SK-N-SH treated with all-trans-retinoic acid at 6 μM for 48 hours (cell line): ENCODE measurements at regions not wholly inside any gene's neighbourhood (a gene's known extent, or its start where the extent isn't known, plus 50 kb on each side); places are given as distances from the start of the nearest gene placed in this dataset.

Experiments used
- ATAC-seq: fragments of 200-7000 bp; cut with Tn5 transposase; 3 replicates; pipeline ENCODE4 v1.9.1; 2020; ENCODE audit warnings: mild to moderate bottlenecking, moderate library complexity
- ARNTL ChIP-seq: fragments of 450-650 bp; formaldehyde crosslinking; IDR thresholded peaks from 2 replicates; pipeline ENCODE4 v1.5.0; 2020; ENCODE audit warnings: low read depth, mild to moderate bottlenecking, moderate library complexity, borderline replicate concordance
- BACH2 ChIP-seq: fragments of 250-450 bp; sonication (Bioruptor Pico); IDR thresholded peaks from 2 replicates; pipeline ENCODE4 v1.9.0; 2021; ENCODE audit warnings: mild to moderate bottlenecking, borderline replicate concordance
- CREB5 ChIP-seq: fragments of 250-450 bp; sonication (Bioruptor Pico); IDR thresholded peaks from 2 replicates; pipeline ENCODE4 v1.5.1; 2020; ENCODE audit warnings: low read depth, mild to moderate bottlenecking, moderate library complexity
- CSDC2 ChIP-seq: fragments of 250-450 bp; sonication (Bioruptor Pico); IDR thresholded peaks from 2 replicates; pipeline ENCODE4 v1.5.0; 2020; ENCODE audit warnings: mild to moderate bottlenecking, moderate library complexity
- ESRRG ChIP-seq: fragments of 250-450 bp; sonication (Bioruptor Pico); IDR thresholded peaks from 2 replicates; pipeline ENCODE4 v1.6.1; 2021; ENCODE audit warnings: mild to moderate bottlenecking
- ISL1 ChIP-seq: fragments of 250-450 bp; sonication (Bioruptor Pico); IDR thresholded peaks from 2 replicates; pipeline ENCODE4 v2.1.2; 2022; ENCODE audit warnings: mild to moderate bottlenecking, moderate library complexity
- OSR1 ChIP-seq: fragments of 250-450 bp; sonication (Bioruptor Pico); IDR thresholded peaks from 2 replicates; pipeline ENCODE4 v1.8.0; 2022; ENCODE audit warnings: moderate library complexity, mild to moderate bottlenecking, inconsistent platforms
- PATZ1 ChIP-seq: fragments of 250-450 bp; sonication (Bioruptor Pico); IDR thresholded peaks from 2 replicates; pipeline ENCODE4 v1.8.0; 2020; ENCODE audit warnings: mild to moderate bottlenecking, moderate library complexity, borderline replicate concordance
- POU6F1 ChIP-seq: fragments of 250-450 bp; sonication (Bioruptor Pico); IDR thresholded peaks from 2 replicates; pipeline ENCODE4 v1.8.0; 2021; ENCODE audit warnings: low read depth, mild to moderate bottlenecking, moderate library complexity, borderline replicate concordance
- PPARA ChIP-seq: fragments of 250-450 bp; sonication (Bioruptor Pico); IDR thresholded peaks from 2 replicates; pipeline ENCODE4 v1.5.0; 2020; ENCODE audit warnings: mild to moderate bottlenecking, borderline replicate concordance
- RARB ChIP-seq: fragments of 250-450 bp; sonication (Bioruptor Pico); IDR thresholded peaks from 2 replicates; pipeline ENCODE4 v1.8.0; 2021; ENCODE audit warnings: mild to moderate bottlenecking, moderate library complexity
- SNAI2 ChIP-seq: fragments of 250-450 bp; sonication (Bioruptor Pico); IDR thresholded peaks from 2 replicates; pipeline ENCODE4 v1.5.0; 2020; ENCODE audit warnings: mild to moderate bottlenecking, moderate library complexity
- TCF4 ChIP-seq: fragments of 250-450 bp; sonication (Bioruptor Pico); IDR thresholded peaks from 2 replicates; pipeline ENCODE4 v1.8.0; 2021; ENCODE audit warnings: mild to moderate bottlenecking, moderate library complexity, borderline replicate concordance
- TOX ChIP-seq: fragments of 250-450 bp; sonication (Bioruptor Pico); IDR thresholded peaks from 2 replicates; pipeline ENCODE4 v1.8.0; 2021; ENCODE audit warnings: mild to moderate bottlenecking, moderate library complexity, borderline replicate concordance
- TSHZ2 ChIP-seq: fragments of 250-450 bp; sonication (Bioruptor Pico); IDR thresholded peaks from 2 replicates; pipeline ENCODE4 v1.5.0; 2020; ENCODE audit warnings: mild to moderate bottlenecking, moderate library complexity
- ZC3H10 ChIP-seq: fragments of 250-450 bp; sonication (Bioruptor Pico); IDR thresholded peaks from 2 replicates; pipeline ENCODE4 v1.5.1; 2021; ENCODE audit warnings: mild to moderate bottlenecking, moderate library complexity
- ZFP3 ChIP-seq: fragments of 250-450 bp; sonication (Bioruptor Pico); IDR thresholded peaks from 2 replicates; pipeline ENCODE4 v1.5.0; 2020; ENCODE audit warnings: mild to moderate bottlenecking, moderate library complexity
- ZNF565 ChIP-seq: fragments of 450-650 bp; formaldehyde crosslinking; conservative IDR thresholded peaks from 2 replicates; pipeline ENCODE4 v1.5.0; 2020; ENCODE audit warnings: low read depth, mild to moderate bottlenecking, moderate library complexity
- ZNF70 ChIP-seq: fragments of 450-650 bp; formaldehyde crosslinking; IDR thresholded peaks from 2 replicates; pipeline ENCODE4 v1.5.0; 2020; ENCODE audit warnings: mild to moderate bottlenecking, moderate library complexity
- ZNF8 ChIP-seq: fragments of 450-650 bp; formaldehyde crosslinking; IDR thresholded peaks from 2 replicates; pipeline ENCODE4 v1.5.0; 2020; ENCODE audit warnings: mild to moderate bottlenecking, moderate library complexity

GRCh38 chr10:130808686-130809085 is 502.8 kb downstream of the TCERG1L start:
- ATAC-seq: no peak
- TF ChIP-seq SNAI2 (no peak), ZFP3 (CRISPR knock-in tag) (no peak), ARNTL (CRISPR knock-in tag) (no peak), TCF4 (no peak), POU6F1 (CRISPR knock-in tag) (no peak)
- TF ChIP-seq, all 23 proteins: peak for 0

- no peak for ATAC-seq
These were observed 502.3 kb downstream of the TCERG1L start for GRCh38 chr10:130809181-130809580.

GRCh38 chr10:130809761-130810515 is 501.6 kb downstream of the TCERG1L start:
- no peak for ATAC-seq
- TF ChIP-seq ISL1 (CRISPR knock-in tag) (no peak), POU6F1 (CRISPR knock-in tag) (no peak), BACH2 (CRISPR knock-in tag) (no peak), CSDC2 (no peak), TSHZ2 (CRISPR knock-in tag) (no peak), PATZ1 (CRISPR knock-in tag) (no peak), CREB5 (CRISPR knock-in tag) (no peak), ZNF70 (CRISPR knock-in tag) (no peak), ARNTL (CRISPR knock-in tag) (no peak), ZC3H10 (CRISPR knock-in tag) (no peak), ZNF565 (CRISPR knock-in tag) (no peak)

More at GRCh38 chr10:130809181-130809580, 502.3 kb downstream of the TCERG1L start:
- TF ChIP-seq SNAI2: no peak
- no peak for TF ChIP-seq POU6F1 (CRISPR knock-in tag)
- TF ChIP-seq ESRRG (CRISPR knock-in tag): no peak
- no peak for TF ChIP-seq ZNF70 (CRISPR knock-in tag)
- no peak for TF ChIP-seq ARNTL (CRISPR knock-in tag)
- no peak for TF ChIP-seq RARB (CRISPR knock-in tag)
- TF ChIP-seq CSDC2: no peak
- TF ChIP-seq CREB5 (CRISPR knock-in tag): no peak
- TF ChIP-seq TCF4: no peak
- no peak for TF ChIP-seq OSR1 (CRISPR knock-in tag)
- no peak for TF ChIP-seq ZNF8
- TF ChIP-seq BACH2 (CRISPR knock-in tag): no peak
- TF ChIP-seq ISL1 (CRISPR knock-in tag): no peak
- no peak for TF ChIP-seq ZC3H10 (CRISPR knock-in tag)
- TF ChIP-seq ZFP3 (CRISPR knock-in tag): no peak
- no peak for TF ChIP-seq PPARA (CRISPR knock-in tag)
- TF ChIP-seq TOX (CRISPR knock-in tag): no peak
- TF ChIP-seq, all 23 proteins: peak for 0
